Transverse colon (tissue), 4 donors: ENCODE measurements at regions not wholly inside any gene's neighbourhood (a gene's known extent, or its start where the extent isn't known, plus 50 kb on each side); places are given as distances from the start of the nearest gene placed in this dataset.

Experiments used
- DNase-seq: peaks from one replicate; pipeline ENCODE4 v3.0.0-alpha.2; 2019
- H3K27ac ChIP-seq, 4 donors: fragments of 200-600 bp; sonication (generic); 2 replicates each; pipeline ENCODE4 v1.5.1; 2016 to 2018; ENCODE audit warnings: inconsistent platforms in 4 of 4
- H3K27me3 ChIP-seq: fragments of 200-600 bp; sonication (generic); 2 replicates; pipeline ENCODE4 v1.5.1; 2017; ENCODE audit warnings: inconsistent platforms
- H3K36me3 ChIP-seq, 4 donors: fragments of 200-600 bp; sonication (generic); 2 replicates each; pipeline ENCODE4 v1.5.1; 2017 to 2019; ENCODE audit warnings: inconsistent platforms in 4 of 4
- H3K4me1 ChIP-seq, 4 donors: fragments of 200-600 bp; sonication (generic); 2 replicates each; pipeline ENCODE4 v1.5.1; 2017 to 2020; ENCODE audit warnings: inconsistent platforms in 4 of 4
- H3K4me3 ChIP-seq, 4 donors: fragments of 200-600 bp; sonication (generic); 1 replicate in 1 of 4; 2 replicates in 3 of 4; pipeline versions ENCODE4 v1.5.1 to v1.6.1; 2017 to 2019; ENCODE audit warnings: inconsistent platforms in 4 of 4
- H3K9me3 ChIP-seq, 2 donors: fragments of 200-600 bp; sonication (generic); 2 replicates each; pipeline ENCODE4 v1.5.1; 2017 to 2019; ENCODE audit warnings: inconsistent platforms in 2 of 2
- CTCF ChIP-seq, 5 experiments: fragments of 200-600 bp in 3 of 5; fragments of 450-650 bp in 2 of 5; sonication (generic) in 3 of 5; IDR thresholded peaks; 1 replicate in 2 of 5; 2 replicates in 3 of 5; pipeline ENCODE4 v1.5.1; 2016 to 2017; ENCODE audit warnings: antibody characterized with exemption in 5 of 5, inconsistent platforms in 3 of 5, mild to moderate bottlenecking in 2 of 5, moderate library complexity in 1 of 5
- EP300 ChIP-seq: sonication (generic); formaldehyde crosslinking; IDR thresholded peaks from one replicate; pipeline ENCODE4 v1.6.1; 2017; ENCODE audit warnings: antibody characterized with exemption, low read depth
- POLR2A ChIP-seq: fragments of 450-650 bp; IDR thresholded peaks from one replicate; pipeline ENCODE4 v1.6.1; 2016; ENCODE audit warnings: antibody characterized with exemption, mild to moderate bottlenecking, moderate library complexity
- POLR2AphosphoS5 ChIP-seq, 3 donors: sonication (generic); formaldehyde crosslinking; IDR thresholded peaks; one replicate each; pipeline ENCODE4 v1.6.1; 2016; ENCODE audit warnings: antibody characterized with exemption in 3 of 3
- WGBS, 2 donors: methylation state at CpG; one replicate each; pipeline ENCODE4 v1.1.5; 2018; ENCODE audit warnings: low coverage in 1 of 2; 5-methylcytosine and 5-hydroxymethylcytosine counted together
- in situ Hi-C, 4 donors: fragments of 200-750 bp; cut with MboI; loops; one replicate each; pipeline versions ENCODE4 v1.15.0 to v1.15.1; 2017; ENCODE audit warnings: low sequenced_read_pairs in 3 of 4, low pct_ligation_motif_present in 1 of 4, low pct_unique_long_range_greater_than_20kb in 1 of 4
- intact Hi-C: fragments of 100-400 bp; cut with DNase I; formaldehyde crosslinking; loops from one replicate; pipeline ENCODE4 v1.15.1; 2023; ENCODE audit warnings: low total_unique reads

- intact Hi-C loops (loop anchor here (5.0 kb wide), 1 partner anchor 1501 kb away; no protein-coding TSS in a partner anchor), in situ Hi-C loops (no loop called here)
- TF ChIP-seq CTCF (IDR thresholded peaks at IDR 0.05) (no peak), POLR2A (no peak), EP300 (no peak), POLR2AphosphoS5 (IDR thresholded peaks at IDR 0.05) (no peak)
- Histone ChIP-seq H3K27ac (no peak overlapping the region), H3K4me1 (no peaks in the 10 kb centered on the region), H3K36me3 (no peaks in the 10 kb centered on the region), H3K27me3 (no peaks in the 10 kb centered on the region), H3K9me3 (no peaks in the 10 kb centered on the region), H3K4me3 (no peak overlapping the region)
- 66 to 80% methylated on average over 2 of the region's 2 CpGs for WGBS, 2 donors
- DNase-seq = no peak
Measured at GRCh38 chr5:57683036-57683630, 200.5 kb upstream of the ACTBL2 start.

- no peak overlapping the region for H3K4me3 ChIP-seq
- intact Hi-C loops = loop anchor here (5.0 kb wide), 1 partner anchor 1500 kb away; no protein-coding TSS in a partner anchor
- no peaks in the 10 kb centered on the region for H3K27me3 ChIP-seq
- no peaks in the 10 kb centered on the region for H3K9me3 ChIP-seq
- TF ChIP-seq POLR2A = no peak
- TF ChIP-seq EP300 = no peak
- no peak for TF ChIP-seq CTCF (IDR thresholded peaks at IDR 0.05)
- no peak for TF ChIP-seq POLR2AphosphoS5 (IDR thresholded peaks at IDR 0.05)
- no peak for DNase-seq
- 57 to 74% methylated on average over 1 to 3 of the region's 3 CpGs for WGBS, 2 donors
- no peaks in the 10 kb centered on the region for H3K36me3 ChIP-seq
- in situ Hi-C loops = no loop called here
- no peak overlapping the region for H3K27ac ChIP-seq
- no peaks in the 10 kb centered on the region for H3K4me1 ChIP-seq
Measured at GRCh38 chr5:57681942-57682341, 199.3 kb upstream of the ACTBL2 start.

- 90 to 100% methylated on average over 1 of the region's 1 CpG for WGBS, 2 donors
- DNase-seq = no peak
- Histone ChIP-seq H3K27me3 (no peaks in the 10 kb centered on the region), H3K4me1 (no peaks in the 10 kb centered on the region), H3K36me3 (no peaks in the 10 kb centered on the region), H3K27ac (no peak overlapping the region), H3K4me3 (no peak overlapping the region), H3K9me3 (no peaks in the 10 kb centered on the region)
- intact Hi-C loops = loop anchor here (5.0 kb wide), 1 partner anchor 1498 kb away; no protein-coding TSS in a partner anchor
- in situ Hi-C loops = no loop called here
- no peak for TF ChIP-seq CTCF (IDR thresholded peaks at IDR 0.05)
- TF ChIP-seq POLR2A = no peak
- no peak for TF ChIP-seq POLR2AphosphoS5 (IDR thresholded peaks at IDR 0.05)
- no peak for TF ChIP-seq EP300
Measured at GRCh38 chr5:57680686-57681085, 198.1 kb upstream of the ACTBL2 start.

GRCh38 chr5:57677235-57677634, 194.6 kb upstream of the ACTBL2 start:
- intact Hi-C loops = no loop called here
- in situ Hi-C loops = no loop called here
- TF ChIP-seq EP300 = no peak
- TF ChIP-seq POLR2A = no peak
- TF ChIP-seq CTCF (IDR thresholded peaks at IDR 0.05) = no peak
- no peak for DNase-seq
- Histone ChIP-seq H3K4me1 (no peaks in the 10 kb centered on the region), H3K4me3 (no peak overlapping the region), H3K27ac (no peak overlapping the region), H3K36me3 (no peaks in the 10 kb centered on the region), H3K27me3 (no peaks in the 10 kb centered on the region), H3K9me3 (no peaks in the 10 kb centered on the region)
